Subcutaneous abdominal adipose tissue (tissue), 5 donors: ENCODE measurements at regions not wholly inside any gene's neighbourhood (a gene's known extent, or its start where the extent isn't known, plus 50 kb on each side); places are given as distances from the start of the nearest gene placed in this dataset.

Source experiments
- H3K27ac ChIP-seq: one replicate; pipeline ENCODE4 v1.7.0; 2013; ENCODE audit warnings: low read depth, mild to moderate bottlenecking, inconsistent platforms, low read length, moderate library complexity
- H3K27me3 ChIP-seq, 5 donors: one replicate each; pipeline ENCODE4 v1.7.0; 2013; ENCODE audit warnings: low read length in 5 of 5, inconsistent platforms in 1 of 5; ENCODE audit not compliant: control insufficient read depth in 5 of 5, insufficient read depth in 4 of 5
- H3K36me3 ChIP-seq, 5 donors: one replicate each; pipeline ENCODE4 v1.7.0; 2013; ENCODE audit warnings: low read length in 5 of 5; ENCODE audit not compliant: control insufficient read depth in 5 of 5, insufficient read depth in 5 of 5
- H3K4me1 ChIP-seq, 5 donors: one replicate each; pipeline ENCODE4 v1.7.0; 2013; ENCODE audit warnings: low read length in 5 of 5, mild to moderate bottlenecking in 3 of 5, moderate library complexity in 1 of 5; ENCODE audit not compliant: control insufficient read depth in 5 of 5, insufficient read depth in 5 of 5
- H3K4me3 ChIP-seq, 5 donors: one replicate each; pipeline ENCODE4 v1.7.0; 2013; ENCODE audit warnings: low read length in 5 of 5, low read depth in 1 of 5
- H3K9ac ChIP-seq, 5 donors: one replicate each; pipeline ENCODE4 v1.7.0; 2013; ENCODE audit warnings: low read length in 5 of 5, mild to moderate bottlenecking in 4 of 5, moderate library complexity in 3 of 5
- H3K9me3 ChIP-seq, 5 donors: one replicate each; pipeline ENCODE4 v1.7.0; 2013; ENCODE audit warnings: low read length in 5 of 5; ENCODE audit not compliant: control insufficient read depth in 5 of 5
- donor health status: healthy.
- donor health status: healthy.
- donor health status: healthy.
- donor health status: healthy.
- donor health status: healthy.

DNA sequence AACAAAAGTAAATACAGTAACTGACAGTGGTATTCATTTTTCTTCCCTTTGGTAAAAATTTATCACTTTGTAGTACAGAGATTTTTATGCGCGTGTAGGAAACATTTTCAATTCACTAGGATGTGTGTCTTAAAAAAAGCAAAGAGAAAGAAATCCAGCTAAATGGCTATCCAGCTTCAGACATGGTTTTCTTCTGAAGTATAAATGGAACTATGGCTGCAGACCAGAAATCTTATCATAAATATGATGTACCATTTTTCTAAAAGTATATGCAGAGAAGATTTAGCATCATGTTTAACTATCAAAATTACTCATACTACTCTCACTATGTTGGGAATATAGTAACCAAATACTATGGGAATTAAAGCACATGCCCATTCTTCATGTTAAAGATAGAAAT is 328.4 kb upstream of the SMIM30 start:
- Histone ChIP-seq H3K9ac (no peak overlapping the region), H3K36me3 (no peaks in the 10 kb centered on the region), H3K4me1 (no peaks in the 10 kb centered on the region), H3K27me3 (no peaks in the 10 kb centered on the region), H3K9me3 (no peaks in the 10 kb centered on the region), H3K27ac (no peak overlapping the region), H3K4me3 (no peak overlapping the region)

DNA sequence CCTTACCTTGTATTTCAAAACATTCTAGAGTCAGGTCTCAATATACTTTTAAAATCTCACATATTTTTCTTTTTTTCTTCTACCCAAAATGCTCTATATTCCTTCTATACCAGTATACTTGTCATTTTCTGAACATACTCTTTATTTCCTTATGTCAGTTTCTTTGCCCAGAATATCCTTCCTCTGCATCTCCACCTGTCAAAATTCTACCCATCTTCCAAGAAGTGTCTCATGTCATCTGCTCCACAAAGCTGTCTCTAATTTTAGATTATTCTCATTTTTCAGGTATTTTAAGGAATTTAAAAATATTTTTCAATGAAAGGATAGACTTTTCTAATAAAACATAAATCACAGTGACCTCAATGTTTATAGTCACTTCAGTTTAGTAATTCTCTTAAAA is 328.0 kb upstream of the SMIM30 start:
- no peak overlapping the region for H3K27ac ChIP-seq
- no peaks in the 10 kb centered on the region for H3K4me1 ChIP-seq
- no peaks in the 10 kb centered on the region for H3K36me3 ChIP-seq

DNA sequence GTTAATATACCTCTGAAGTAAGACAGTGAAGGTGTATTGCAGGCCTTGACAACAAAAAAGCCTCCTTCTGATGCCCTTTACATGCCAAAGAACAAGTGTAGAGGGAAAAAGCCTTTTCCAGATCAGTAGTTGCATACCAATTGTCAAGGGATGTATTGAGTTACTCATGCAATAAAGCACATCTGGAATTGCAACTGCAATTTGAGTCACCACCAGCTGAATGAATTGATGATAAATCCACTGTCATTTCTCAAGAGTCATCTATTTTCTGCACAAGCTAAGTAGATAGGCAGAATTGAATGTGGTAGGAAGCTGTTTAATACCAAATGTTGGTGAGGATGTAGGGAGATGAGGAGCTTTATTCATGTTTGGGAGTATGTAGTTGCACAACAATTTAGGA is 325.9 kb upstream of the SMIM30 start:
- Histone ChIP-seq H3K4me3 (no peak overlapping the region), H3K4me1 (no peaks in the 10 kb centered on the region), H3K9me3 (no peaks in the 10 kb centered on the region), H3K27me3 (no peaks in the 10 kb centered on the region), H3K9ac (no peak overlapping the region), H3K36me3 (no peaks in the 10 kb centered on the region), H3K27ac (no peak overlapping the region)

More for the DNA sequence above, 328.0 kb upstream of the SMIM30 start:
- Histone ChIP-seq H3K27me3 (no peaks in the 10 kb centered on the region), H3K4me3 (no peak overlapping the region), H3K9ac (no peak overlapping the region), H3K9me3 (no peaks in the 10 kb centered on the region)

DNA sequence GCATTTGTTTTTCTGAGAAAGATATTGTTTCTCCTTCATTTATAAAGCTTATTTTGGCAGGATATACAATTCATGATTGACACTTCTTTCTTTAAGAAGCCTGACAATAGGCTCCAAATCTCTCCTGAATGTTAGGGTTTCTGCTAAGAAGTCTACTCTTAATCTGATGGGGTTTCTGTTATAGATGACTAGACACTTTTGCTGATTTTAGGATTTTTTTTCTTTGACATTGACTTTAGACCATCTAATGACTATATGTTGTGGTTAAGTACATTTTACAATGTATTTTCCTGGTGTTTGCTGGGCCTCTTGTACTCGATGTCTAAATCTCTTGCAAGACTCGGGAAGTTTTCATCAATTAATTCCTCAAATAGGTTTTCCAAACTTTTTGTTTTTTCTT is 321.8 kb upstream of the SMIM30 start:
- no peak overlapping the region for H3K9ac ChIP-seq
- H3K27ac ChIP-seq: no peak overlapping the region
- peaks cover 0 to 3% (median 0%) of the 10 kb centered on the region in 5 donors for H3K9me3 ChIP-seq
- H3K36me3 ChIP-seq: no peaks in the 10 kb centered on the region
- H3K4me3 ChIP-seq: no peak overlapping the region
- no peaks in the 10 kb centered on the region for H3K27me3 ChIP-seq
- no peaks in the 10 kb centered on the region for H3K4me1 ChIP-seq

DNA sequence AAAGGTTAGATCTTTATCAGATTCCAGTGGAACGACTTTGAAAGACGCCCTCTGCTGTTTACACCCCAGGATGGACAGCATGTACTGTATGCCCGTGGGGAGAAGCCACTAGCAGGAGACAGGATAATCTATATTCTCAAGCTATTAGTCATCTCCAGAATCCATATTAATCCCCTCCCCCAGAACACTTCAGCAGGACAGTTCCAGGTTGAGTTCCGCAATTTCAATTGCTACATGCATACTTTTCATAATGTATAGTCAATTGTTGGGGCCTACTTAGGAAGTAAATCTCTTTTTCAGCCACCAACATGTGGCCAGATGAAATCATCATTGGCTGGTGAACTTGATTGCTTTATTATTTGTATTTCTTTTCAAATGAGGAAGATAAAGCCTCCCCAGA is 313.1 kb upstream of the SMIM30 start:
- no peaks in the 10 kb centered on the region for H3K4me1 ChIP-seq
- H3K27ac ChIP-seq: no peak overlapping the region
- no peaks in the 10 kb centered on the region for H3K36me3 ChIP-seq
- H3K4me3 ChIP-seq: no peak overlapping the region
- H3K27me3 ChIP-seq: no peaks in the 10 kb centered on the region
- H3K9me3 ChIP-seq: no peaks in the 10 kb centered on the region
- H3K9ac ChIP-seq: no peak overlapping the region

DNA sequence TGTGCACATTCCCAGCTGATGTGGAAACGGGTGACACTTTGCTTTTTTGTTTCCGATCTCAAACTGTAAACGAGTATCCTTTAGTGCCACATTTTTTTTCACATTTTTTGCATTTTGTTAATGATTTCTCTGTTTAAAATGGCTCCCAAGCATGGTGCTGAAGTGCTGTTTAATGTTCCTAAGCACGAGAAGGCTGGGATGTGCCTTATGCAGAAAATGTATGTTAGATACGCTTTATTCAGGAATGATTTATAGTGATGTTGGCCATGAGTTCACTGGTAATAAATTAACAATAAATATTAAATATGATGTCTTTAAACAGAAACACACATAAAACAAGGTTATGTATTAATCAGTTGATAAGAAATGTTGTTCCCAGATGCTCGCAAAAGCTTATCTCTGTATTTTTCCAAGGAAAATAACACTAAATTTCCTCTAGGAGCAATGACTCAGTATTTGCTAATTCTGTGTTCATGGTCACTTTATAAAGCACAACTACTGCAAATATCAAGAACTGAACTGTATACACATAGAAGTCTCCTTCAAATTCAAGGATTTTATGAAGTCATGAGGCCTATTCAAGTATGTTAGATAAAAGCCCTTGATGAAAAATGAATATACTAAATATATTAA is 305.9 kb upstream of the SMIM30 start:
- Histone ChIP-seq H3K4me3 (no peak overlapping the region), H3K4me1 (peaks cover 0 to 3% (median 0%) of the 10 kb centered on the region in 5 donors), H3K27ac (no peak overlapping the region), H3K36me3 (no peaks in the 10 kb centered on the region), H3K27me3 (no peaks in the 10 kb centered on the region), H3K9me3 (no peaks in the 10 kb centered on the region), H3K9ac (no peak overlapping the region)

DNA sequence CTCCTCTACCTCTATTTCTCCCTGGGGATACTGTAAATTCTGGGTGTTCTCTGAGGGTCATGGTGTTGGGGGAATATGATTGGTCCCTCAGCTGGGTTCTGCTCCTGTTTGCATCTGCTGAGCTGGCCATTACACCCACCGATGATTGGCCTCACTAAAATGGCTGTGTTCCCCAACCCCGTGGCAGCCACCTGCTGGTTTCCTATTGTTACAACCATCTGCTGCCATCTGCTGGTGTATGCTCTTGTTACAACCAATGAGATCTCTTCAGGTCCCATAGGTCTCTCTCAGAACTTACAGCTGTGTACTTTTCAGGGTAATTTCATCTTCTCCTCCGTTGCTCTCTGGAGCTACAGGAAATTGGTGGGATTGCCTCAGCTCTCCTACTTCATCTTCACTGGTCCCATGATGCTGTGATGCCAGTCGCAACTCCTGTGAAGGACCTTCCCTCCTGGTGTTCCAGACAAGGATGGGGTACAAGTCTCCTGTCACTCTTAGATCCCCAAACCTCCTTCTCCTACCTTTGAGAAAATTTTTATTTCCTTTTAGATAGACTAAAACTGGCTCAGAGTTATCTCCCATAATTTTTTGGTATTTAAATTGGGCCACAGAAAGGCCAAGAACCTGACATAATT is 303.5 kb upstream of the SMIM30 start:
- Histone ChIP-seq H3K9ac (no peak overlapping the region), H3K27ac (no peak overlapping the region), H3K4me3 (peak overlapping the region in 1 of 5 donors; percentile 30), H3K27me3 (no peaks in the 10 kb centered on the region), H3K4me1 (peaks cover 0 to 3% (median 0%) of the 10 kb centered on the region in 5 donors), H3K9me3 (no peaks in the 10 kb centered on the region), H3K36me3 (no peaks in the 10 kb centered on the region)

DNA sequence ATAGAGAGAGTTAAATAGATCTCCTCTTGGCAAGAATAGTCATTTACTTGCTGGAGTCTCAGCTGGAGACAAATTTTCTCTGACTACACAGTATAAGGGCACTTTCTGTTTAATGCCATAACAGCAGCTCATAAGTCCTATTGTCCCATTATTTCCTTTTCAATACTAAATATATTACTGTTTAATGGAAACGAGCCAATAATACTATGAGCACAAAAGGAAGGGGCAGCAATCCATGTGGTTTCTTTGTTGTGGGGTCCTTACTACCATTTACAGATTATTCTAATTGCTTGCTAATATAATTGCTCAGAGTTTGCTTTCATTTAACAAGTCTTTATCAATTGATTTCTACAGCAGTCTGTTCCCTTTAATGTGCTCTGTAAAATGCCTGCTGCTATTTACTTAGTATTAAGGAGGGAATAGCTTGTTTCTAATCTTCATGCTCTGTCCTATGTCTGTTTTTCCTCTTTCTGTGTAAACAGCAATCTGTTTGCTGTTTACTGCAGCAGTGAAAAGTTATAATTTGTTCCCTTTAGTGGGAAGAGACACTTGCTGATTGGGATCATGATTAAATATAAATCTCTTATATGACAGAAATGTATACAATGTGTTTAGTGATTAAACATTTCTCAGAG is 296.2 kb upstream of the SMIM30 start:
- no peak overlapping the region for H3K9ac ChIP-seq
- H3K36me3 ChIP-seq: no peaks in the 10 kb centered on the region
- H3K4me3 ChIP-seq: no peak overlapping the region
- no peaks in the 10 kb centered on the region for H3K27me3 ChIP-seq
- H3K27ac ChIP-seq: no peak overlapping the region
- no peaks in the 10 kb centered on the region for H3K9me3 ChIP-seq
- H3K4me1 ChIP-seq: no peaks in the 10 kb centered on the region

DNA sequence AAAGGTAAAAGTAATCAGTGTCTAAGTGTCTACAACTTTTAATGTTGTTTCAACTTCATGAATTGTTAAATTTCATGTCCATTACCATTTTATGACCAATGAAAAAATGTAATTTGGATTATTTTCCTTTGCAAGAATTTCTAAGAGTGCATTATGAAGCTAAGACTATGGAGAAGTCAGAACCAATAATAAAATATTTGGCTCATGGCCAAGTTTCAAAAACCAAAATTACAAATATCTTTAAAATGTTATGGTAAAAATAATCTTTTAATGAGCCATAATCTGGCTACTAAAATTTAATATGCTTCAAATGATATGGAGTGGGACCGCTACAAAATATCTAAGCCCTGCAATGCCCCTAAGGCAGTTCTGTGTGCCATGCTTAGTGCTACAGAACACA is 294.1 kb upstream of the SMIM30 start:
- no peaks in the 10 kb centered on the region for H3K36me3 ChIP-seq
- no peak overlapping the region for H3K27ac ChIP-seq
- no peaks in the 10 kb centered on the region for H3K9me3 ChIP-seq
- no peaks in the 10 kb centered on the region for H3K4me1 ChIP-seq
- H3K9ac ChIP-seq: no peak overlapping the region
- H3K4me3 ChIP-seq: no peak overlapping the region
- H3K27me3 ChIP-seq: no peaks in the 10 kb centered on the region

DNA sequence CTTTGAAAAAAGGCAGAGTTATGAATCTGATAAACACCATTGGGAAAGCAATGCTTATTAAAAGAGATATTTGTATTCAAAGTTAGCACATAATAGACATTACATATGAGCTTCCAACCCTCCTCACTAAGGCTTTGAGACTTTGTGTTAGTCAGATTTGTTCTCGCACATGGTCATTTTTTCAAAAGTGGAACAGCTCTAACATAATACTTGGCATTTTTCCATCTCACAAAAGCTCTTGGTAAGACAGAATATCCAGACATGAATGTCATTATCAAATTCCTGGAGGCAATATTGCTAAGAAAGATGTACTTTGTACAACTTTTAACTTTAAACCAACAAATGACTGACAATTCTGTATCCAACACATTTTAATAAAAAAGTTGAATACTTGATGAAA is 292.4 kb upstream of the SMIM30 start:
- no peaks in the 10 kb centered on the region for H3K9me3 ChIP-seq

More for the DNA sequence above, 292.4 kb upstream of the SMIM30 start:
- no peak overlapping the region for H3K9ac ChIP-seq
- no peaks in the 10 kb centered on the region for H3K36me3 ChIP-seq
- no peaks in the 10 kb centered on the region for H3K4me1 ChIP-seq
- H3K27ac ChIP-seq: no peak overlapping the region
- H3K27me3 ChIP-seq: no peaks in the 10 kb centered on the region
- no peak overlapping the region for H3K4me3 ChIP-seq
